HEK293T (cell line): ENCODE measurements at regions not wholly inside any gene's neighbourhood (a gene's known extent, or its start where the extent isn't known, plus 50 kb on each side); places are given as distances from the start of the nearest gene placed in this dataset.

Source experiments
- ELF4 ChIP-seq: fragments of 450-650 bp; IDR thresholded peaks from 2 replicates; pipeline ENCODE4 v1.6.1; 2017; ENCODE audit warnings: antibody characterized with exemption
- FOXM1 ChIP-seq: fragments of 450-650 bp; IDR thresholded peaks from 2 replicates; pipeline ENCODE4 v1.6.1; 2017; ENCODE audit warnings: mild to moderate bottlenecking, borderline replicate concordance
- HDGF ChIP-seq: fragments of 450-650 bp; IDR thresholded peaks from 2 replicates; pipeline ENCODE4 v1.6.1; 2017; ENCODE audit warnings: antibody characterized with exemption, borderline replicate concordance
- SUZ12 ChIP-seq: fragments of 450-650 bp; IDR thresholded peaks from 2 replicates; pipeline ENCODE4 v1.6.1; 2016; ENCODE audit warnings: mild to moderate bottlenecking

DNA sequence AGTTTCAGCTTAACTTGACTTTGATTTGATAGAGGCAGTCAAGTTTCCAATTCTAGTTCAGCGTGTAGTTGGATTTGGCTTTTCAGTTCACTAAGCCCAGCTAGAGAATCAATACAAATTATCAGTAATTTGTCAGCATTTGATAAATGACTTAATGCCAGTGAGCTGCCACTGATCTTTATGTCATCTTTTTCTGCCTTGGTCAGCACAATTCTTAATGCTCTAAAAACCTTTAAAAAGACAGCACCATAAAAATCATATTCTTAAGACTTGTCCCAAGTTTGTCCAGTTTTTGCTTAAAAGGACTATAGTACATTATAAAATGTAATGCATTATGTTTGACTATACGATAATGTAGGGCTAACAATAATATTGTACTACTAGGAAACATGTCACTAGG is 920.5 kb downstream of the LRFN5 start:
- TF ChIP-seq ELF4 (no peak), HDGF (no peak), SUZ12 (no peak), FOXM1 (no peak)
